Stimulated activated CD4-positive, alpha-beta T cell treated with anti-CD3 and anti-CD28 coated beads, TNF-alpha, amount 100 ng/mL, for 4 hours (primary cell): ENCODE measurements at regions not wholly inside any gene's neighbourhood (a gene's known extent, or its start where the extent isn't known, plus 50 kb on each side); places are given as distances from the start of the nearest gene placed in this dataset.
"Not testable (repeated sequence)": the region's sequence is repeated elsewhere in the genome, so short reads cannot be mapped to it uniquely, and the experiment has no call there.

Experiments used
- DNase-seq, 3 experiments: peaks; one replicate each; pipeline ENCODE4 v3.0.0-alpha.2; 2020; ENCODE audit warnings: low read depth in 3 of 3

- no peak for DNase-seq
These were observed 54.4 kb upstream of the BMP4 start for GRCh38 chr14:54010981-54011380.

- no peak for DNase-seq
These were observed 66.4 kb upstream of the BMP4 start for GRCh38 chr14:54023027-54023426.

GRCh38 chr14:54025661-54026060, 69.0 kb upstream of the BMP4 start:
- DNase-seq = no peak

GRCh38 chr14:54026671-54027070, 70.0 kb upstream of the BMP4 start:
- no peak for DNase-seq

- DNase-seq = not testable (repeated sequence)
These were observed 74.4 kb upstream of the BMP4 start for GRCh38 chr14:54030996-54031395.

GRCh38 chr14:54033285-54033684, 76.7 kb upstream of the BMP4 start:
- not testable (repeated sequence) for DNase-seq

GRCh38 chr14:54038724-54039123, 82.1 kb upstream of the BMP4 start:
- no peak for DNase-seq

- no peak for DNase-seq
These were observed 82.7 kb upstream of the BMP4 start for GRCh38 chr14:54039311-54039710.

- no peak for DNase-seq
These were observed 84.2 kb upstream of the BMP4 start for GRCh38 chr14:54040846-54041245.

- no peak for DNase-seq
These were observed 89.6 kb upstream of the BMP4 start for GRCh38 chr14:54046250-54046649.

GRCh38 chr14:54047645-54048308, 91.2 kb upstream of the BMP4 start:
- no peak for DNase-seq

- DNase-seq = no peak
These were observed 91.7 kb upstream of the BMP4 start for GRCh38 chr14:54048311-54048710.

GRCh38 chr14:54048736-54049135, 92.1 kb upstream of the BMP4 start:
- no peak for DNase-seq

- no peak for DNase-seq
These were observed 94.1 kb upstream of the BMP4 start for GRCh38 chr14:54050759-54051158.

GRCh38 chr14:54052696-54053385, 96.2 kb upstream of the BMP4 start:
- no peak for DNase-seq

GRCh38 chr14:54053386-54053745, 96.7 kb upstream of the BMP4 start:
- DNase-seq = no peak

- DNase-seq = no peak
These were observed 101.9 kb upstream of the BMP4 start for GRCh38 chr14:54058505-54058904.

GRCh38 chr14:54083549-54084239, 127.1 kb upstream of the BMP4 start:
- DNase-seq = no peak

GRCh38 chr14:54085232-54085761, 128.7 kb upstream of the BMP4 start:
- no peak for DNase-seq

- no peak for DNase-seq
These were observed 129.2 kb upstream of the BMP4 start for GRCh38 chr14:54085841-54086240.

- DNase-seq = no peak
These were observed 130.1 kb upstream of the BMP4 start for GRCh38 chr14:54086767-54087166.

GRCh38 chr14:54087376-54087775, 130.8 kb upstream of the BMP4 start:
- no peak for DNase-seq

- DNase-seq = no peak
These were observed 131.6 kb upstream of the BMP4 start for GRCh38 chr14:54088271-54088670.
